OCI-LY3 (cell line): ENCODE measurements at regions not wholly inside any gene's neighbourhood (a gene's known extent, or its start where the extent isn't known, plus 50 kb on each side); places are given as distances from the start of the nearest gene placed in this dataset.

Source experiments
- H2AFZ ChIP-seq: fragments of 200-600, 300-600 bp; shearing (Covaris generic); 2 replicates; pipeline ENCODE4 v1.6.0; 2014; ENCODE audit warnings: antibody characterized with exemption, low read depth, low read length
- H3K27ac ChIP-seq: fragments of 200-600, 300-600 bp; sonication (generic); 2 replicates; pipeline ENCODE4 v1.5.1; 2014; ENCODE audit warnings: mild to moderate bottlenecking, low read length, moderate library complexity, mixed read lengths
- H3K27me3 ChIP-seq: fragments of 200-600, 300-600 bp; sonication (generic); 2 replicates; pipeline ENCODE4 v1.6.1; 2014; ENCODE audit warnings: low read depth, low read length, mixed read lengths
- H3K36me3 ChIP-seq: fragments of 200-600, 300-600 bp; sonication (generic); replicated peaks from 2 replicates; pipeline ENCODE3; 2014; ENCODE audit warnings: low read depth, low read length, mixed read lengths
- H3K4me1 ChIP-seq: fragments of 300-600, 200-600 bp; sonication (generic); 2 replicates; pipeline ENCODE4 v1.6.1; 2014; ENCODE audit warnings: low read length, mixed read lengths
- H3K4me2 ChIP-seq: fragments of 200-600, 300-600 bp; sonication (generic); 2 replicates; pipeline ENCODE4 v1.6.1; 2014; ENCODE audit warnings: low read length, mixed read lengths
- H3K4me3 ChIP-seq: fragments of 300-600, 200-600 bp; sonication (generic); 2 replicates; pipeline ENCODE4 v1.5.1; 2014; ENCODE audit warnings: antibody characterized with exemption, mild to moderate bottlenecking, low read length, moderate library complexity
- H3K79me2 ChIP-seq: fragments of 300-600, 200-600 bp; shearing (Covaris generic); 2 replicates; pipeline ENCODE4 v1.6.1; 2014; ENCODE audit warnings: mild to moderate bottlenecking, low read length, mixed read lengths
- H3K9ac ChIP-seq: fragments of 300-600, 200-600 bp; shearing (Covaris generic); 2 replicates; pipeline ENCODE4 v1.6.0; 2014; ENCODE audit warnings: mild to moderate bottlenecking, low read length, moderate library complexity
- H3K9me3 ChIP-seq: fragments of 200-600, 300-600 bp; shearing (Covaris generic); 2 replicates; pipeline ENCODE4 v1.6.1; 2014; ENCODE audit warnings: low read length, mixed read lengths; ENCODE audit not compliant: insufficient read depth
- H4K20me1 ChIP-seq: fragments of 200-600, 300-600 bp; sonication (generic); 2 replicates; pipeline ENCODE4 v1.6.1; 2016; ENCODE audit warnings: low read length, mixed read lengths; ENCODE audit not compliant: insufficient read depth
- EZH2phosphoT487 ChIP-seq: fragments of 200-600 bp; shearing (Covaris generic); IDR thresholded peaks from 2 replicates; pipeline ENCODE4 v1.6.1; 2018; ENCODE audit warnings: antibody characterized with exemption, mixed run types, low read depth
- TF ChIP-seq, protein P1 (sequence below): fragments of 200-600, 300-600 bp; sonication (generic); IDR thresholded peaks from 2 replicates; pipeline ENCODE4 v1.5.1; 2014; ENCODE audit warnings: antibody characterized with exemption, low read length, low read depth

DNA sequence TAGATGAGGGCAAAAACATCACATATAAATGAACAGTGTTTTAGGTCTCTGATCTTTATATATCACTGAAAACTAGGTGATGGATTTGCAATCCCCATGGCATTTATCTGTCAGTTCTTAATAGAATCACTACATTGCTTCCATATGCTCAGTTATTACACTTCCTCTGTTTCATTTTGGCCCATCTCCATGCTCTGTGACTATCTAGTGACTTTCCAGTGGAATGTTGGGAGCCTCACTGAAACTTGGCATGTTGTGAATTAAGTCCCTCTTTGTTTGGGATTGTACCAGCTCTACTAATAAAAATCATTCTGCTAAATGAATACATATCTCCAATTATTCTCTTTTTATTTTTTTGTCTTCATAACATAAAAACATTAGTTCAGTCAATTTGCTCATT lies 226.1 kb upstream of the CEP162 start:
- Histone ChIP-seq H3K79me2 (no peaks in the 10 kb centered on the region), H3K9ac (no peak overlapping the region), H3K9me3 (no peaks in the 10 kb centered on the region), H3K4me3 (no peak overlapping the region), H3K27me3 (no peaks in the 10 kb centered on the region), H2AFZ (no peak overlapping the region), H3K4me2 (no peak overlapping the region), H3K4me1 (peaks cover 13% of the 10 kb centered on the region), H4K20me1 (no peaks in the 10 kb centered on the region), H3K27ac (no peak overlapping the region), H3K36me3 (no peaks in the 10 kb centered on the region)
- TF ChIP-seq EZH2phosphoT487 = no peak
- TF ChIP-seq, protein P1, sequence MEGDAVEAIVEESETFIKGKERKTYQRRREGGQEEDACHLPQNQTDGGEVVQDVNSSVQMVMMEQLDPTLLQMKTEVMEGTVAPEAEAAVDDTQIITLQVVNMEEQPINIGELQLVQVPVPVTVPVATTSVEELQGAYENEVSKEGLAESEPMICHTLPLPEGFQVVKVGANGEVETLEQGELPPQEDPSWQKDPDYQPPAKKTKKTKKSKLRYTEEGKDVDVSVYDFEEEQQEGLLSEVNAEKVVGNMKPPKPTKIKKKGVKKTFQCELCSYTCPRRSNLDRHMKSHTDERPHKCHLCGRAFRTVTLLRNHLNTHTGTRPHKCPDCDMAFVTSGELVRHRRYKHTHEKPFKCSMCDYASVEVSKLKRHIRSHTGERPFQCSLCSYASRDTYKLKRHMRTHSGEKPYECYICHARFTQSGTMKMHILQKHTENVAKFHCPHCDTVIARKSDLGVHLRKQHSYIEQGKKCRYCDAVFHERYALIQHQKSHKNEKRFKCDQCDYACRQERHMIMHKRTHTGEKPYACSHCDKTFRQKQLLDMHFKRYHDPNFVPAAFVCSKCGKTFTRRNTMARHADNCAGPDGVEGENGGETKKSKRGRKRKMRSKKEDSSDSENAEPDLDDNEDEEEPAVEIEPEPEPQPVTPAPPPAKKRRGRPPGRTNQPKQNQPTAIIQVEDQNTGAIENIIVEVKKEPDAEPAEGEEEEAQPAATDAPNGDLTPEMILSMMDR = no peak

DNA sequence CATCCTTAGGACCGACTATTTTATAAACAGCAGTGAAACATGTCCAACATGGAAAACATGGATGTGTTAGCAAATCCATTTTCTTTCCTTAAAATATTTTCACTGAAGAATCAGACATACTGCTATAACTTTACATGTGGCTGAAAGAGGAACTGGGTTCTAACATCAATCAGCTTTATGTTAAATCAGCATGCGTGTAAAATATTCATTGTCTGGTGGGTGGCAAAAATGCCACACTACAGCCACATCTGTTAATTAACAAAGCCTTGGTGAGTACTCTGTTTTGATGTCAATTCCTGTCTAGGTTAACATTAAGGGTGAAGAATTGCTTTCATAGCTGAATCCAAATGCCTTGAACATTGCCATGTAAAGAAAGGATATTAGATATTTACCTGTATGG lies 222.6 kb upstream of the CEP162 start:
- no peaks in the 10 kb centered on the region for H3K9me3 ChIP-seq
- H3K27ac ChIP-seq = no peak overlapping the region
- H4K20me1 ChIP-seq = no peaks in the 10 kb centered on the region
- no peak overlapping the region for H3K9ac ChIP-seq
- no peaks in the 10 kb centered on the region for H3K27me3 ChIP-seq
- no peaks in the 10 kb centered on the region for H3K36me3 ChIP-seq
- H3K4me3 ChIP-seq = no peak overlapping the region
- TF ChIP-seq, protein P1 = no peak
- no peak for TF ChIP-seq EZH2phosphoT487
- H3K79me2 ChIP-seq = no peaks in the 10 kb centered on the region
- peaks cover 13% of the 10 kb centered on the region for H3K4me1 ChIP-seq
- peak overlapping the region; percentile 16; the same call in 1 of the 2 replicates for H3K4me2 ChIP-seq
- H2AFZ ChIP-seq = no peak overlapping the region

DNA sequence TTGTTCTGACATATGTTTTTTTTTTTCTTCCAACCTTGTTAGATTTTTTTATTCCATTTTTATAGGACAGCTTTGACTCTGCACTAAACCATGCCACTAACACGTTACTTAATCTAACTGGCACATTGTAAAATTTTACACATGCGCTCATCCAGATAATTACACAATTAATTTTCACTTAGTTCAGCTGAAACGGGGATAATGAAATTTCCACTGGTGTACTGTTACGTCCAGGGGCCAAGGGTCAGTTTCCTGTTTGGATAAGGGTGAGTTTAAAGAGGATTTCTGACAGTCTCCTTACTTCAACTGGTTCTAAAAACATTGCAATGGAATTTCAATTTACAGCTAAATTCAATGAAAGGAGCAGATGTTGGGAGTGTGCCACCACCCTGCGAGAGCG lies 221.8 kb upstream of the CEP162 start:
- Histone ChIP-seq H3K4me3 (no peak overlapping the region), H3K9ac (no peak overlapping the region), H3K36me3 (no peaks in the 10 kb centered on the region), H2AFZ (no peak overlapping the region), H3K4me2 (no peak overlapping the region), H3K79me2 (no peaks in the 10 kb centered on the region), H3K27me3 (no peaks in the 10 kb centered on the region), H3K4me1 (peaks cover 13% of the 10 kb centered on the region), H3K27ac (no peak overlapping the region), H3K9me3 (no peaks in the 10 kb centered on the region), H4K20me1 (no peaks in the 10 kb centered on the region)
- TF ChIP-seq EZH2phosphoT487 = no peak
- TF ChIP-seq, protein P1 = no peak

DNA sequence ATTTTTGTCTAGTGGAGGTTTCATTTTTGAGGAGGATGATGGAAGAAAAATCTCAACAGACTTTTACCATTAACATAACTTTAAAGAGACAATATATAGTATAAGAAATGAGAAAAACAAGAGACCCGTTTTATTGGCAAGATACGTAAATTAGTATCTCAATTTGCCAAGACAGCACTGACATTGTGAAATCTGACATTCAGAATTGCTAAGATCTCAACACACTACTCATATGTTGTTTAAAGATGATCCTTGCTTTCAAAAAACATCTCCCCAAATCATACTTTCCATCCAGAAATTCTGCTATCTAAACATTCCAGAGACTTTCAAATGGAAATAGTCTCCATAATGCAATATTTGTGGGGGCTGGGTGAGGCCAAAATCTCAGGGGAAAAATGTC lies 220.9 kb upstream of the CEP162 start:
- H3K27ac ChIP-seq = no peak overlapping the region
- H3K27me3 ChIP-seq = no peaks in the 10 kb centered on the region
- TF ChIP-seq EZH2phosphoT487 = no peak
- TF ChIP-seq, protein P1 = no peak
- no peaks in the 10 kb centered on the region for H3K9me3 ChIP-seq
- no peak overlapping the region for H2AFZ ChIP-seq
- no peak overlapping the region for H3K4me2 ChIP-seq
- H4K20me1 ChIP-seq = no peaks in the 10 kb centered on the region
- peaks cover 22% of the 10 kb centered on the region for H3K4me1 ChIP-seq
- H3K79me2 ChIP-seq = no peaks in the 10 kb centered on the region
- H3K9ac ChIP-seq = no peak overlapping the region
- H3K4me3 ChIP-seq = no peak overlapping the region
- no peaks in the 10 kb centered on the region for H3K36me3 ChIP-seq
